GM21423 (cell line): ENCODE measurements at regions not wholly inside any gene's neighbourhood (a gene's known extent, or its start where the extent isn't known, plus 50 kb on each side); places are given as distances from the start of the nearest gene placed in this dataset.

Experiments used
- ATAC-seq: cut with Tn5 transposase; IDR thresholded peaks from one replicate; pipeline ENCODE4 v1.9.1; 2021; ENCODE audit warnings: mild to moderate bottlenecking, moderate library complexity; ENCODE audit not compliant: unreplicated experiment

GRCh38 chr18:65326805-65327204, 424.0 kb upstream of the CDH7 start:
- no peak for ATAC-seq

- no peak for ATAC-seq
Observed at GRCh38 chr18:65322895-65323294, 427.9 kb upstream of the CDH7 start.

GRCh38 chr18:65298422-65298821, 452.4 kb upstream of the CDH7 start:
- no peak for ATAC-seq

GRCh38 chr18:65288908-65289307, 461.9 kb upstream of the CDH7 start:
- no peak for ATAC-seq

GRCh38 chr18:65287652-65288051, 463.2 kb upstream of the CDH7 start:
- no peak for ATAC-seq

- no peak for ATAC-seq
Observed at GRCh38 chr18:65282096-65282495, 468.7 kb upstream of the CDH7 start.

- ATAC-seq = no peak
Observed at GRCh38 chr18:65279668-65280305, 471.0 kb upstream of the CDH7 start.

- ATAC-seq = no peak
Observed at GRCh38 chr18:65278939-65279667, 471.7 kb upstream of the CDH7 start.

- ATAC-seq = no peak
Observed at GRCh38 chr18:65269375-65269774, 481.4 kb upstream of the CDH7 start.

- no peak for ATAC-seq
Observed at GRCh38 chr18:65265761-65266160, 485.1 kb upstream of the CDH7 start.

GRCh38 chr18:65260030-65260429, 490.8 kb upstream of the CDH7 start:
- ATAC-seq = no peak

GRCh38 chr18:65259403-65259802, 491.4 kb upstream of the CDH7 start:
- no peak for ATAC-seq

GRCh38 chr18:65257149-65257548, 493.7 kb upstream of the CDH7 start:
- no peak for ATAC-seq

- ATAC-seq = no peak
Observed at GRCh38 chr18:65255417-65255816, 495.4 kb upstream of the CDH7 start.

GRCh38 chr18:65239787-65240186, 511.0 kb upstream of the CDH7 start:
- no peak for ATAC-seq

GRCh38 chr18:65235966-65236624, 514.7 kb upstream of the CDH7 start:
- no peak for ATAC-seq

GRCh38 chr18:65230311-65230710, 520.5 kb upstream of the CDH7 start:
- ATAC-seq = no peak

GRCh38 chr18:65227970-65228369, 522.8 kb upstream of the CDH7 start:
- no peak for ATAC-seq

- ATAC-seq = no peak
Observed at GRCh38 chr18:65221736-65222135, 529.1 kb upstream of the CDH7 start.

- ATAC-seq = no peak
Observed at GRCh38 chr18:65221115-65221514, 529.7 kb upstream of the CDH7 start.

GRCh38 chr18:65215865-65216466, 534.8 kb upstream of the CDH7 start:
- ATAC-seq = no peak

- ATAC-seq = no peak
Observed at GRCh38 chr18:65214456-65214855, 536.4 kb upstream of the CDH7 start.
